HG02763 (cell line): ENCODE measurements at regions not wholly inside any gene's neighbourhood (a gene's known extent, or its start where the extent isn't known, plus 50 kb on each side); places are given as distances from the start of the nearest gene placed in this dataset.
"Not testable (repeated sequence)": the region's sequence is repeated elsewhere in the genome, so short reads cannot be mapped to it uniquely, and the experiment has no call there.

Experiments
- ATAC-seq: cut with Tn5 transposase; IDR thresholded peaks from one replicate; pipeline ENCODE4 v1.9.1; 2021; ENCODE audit warnings: mild to moderate bottlenecking, moderate library complexity; ENCODE audit not compliant: unreplicated experiment

DNA sequence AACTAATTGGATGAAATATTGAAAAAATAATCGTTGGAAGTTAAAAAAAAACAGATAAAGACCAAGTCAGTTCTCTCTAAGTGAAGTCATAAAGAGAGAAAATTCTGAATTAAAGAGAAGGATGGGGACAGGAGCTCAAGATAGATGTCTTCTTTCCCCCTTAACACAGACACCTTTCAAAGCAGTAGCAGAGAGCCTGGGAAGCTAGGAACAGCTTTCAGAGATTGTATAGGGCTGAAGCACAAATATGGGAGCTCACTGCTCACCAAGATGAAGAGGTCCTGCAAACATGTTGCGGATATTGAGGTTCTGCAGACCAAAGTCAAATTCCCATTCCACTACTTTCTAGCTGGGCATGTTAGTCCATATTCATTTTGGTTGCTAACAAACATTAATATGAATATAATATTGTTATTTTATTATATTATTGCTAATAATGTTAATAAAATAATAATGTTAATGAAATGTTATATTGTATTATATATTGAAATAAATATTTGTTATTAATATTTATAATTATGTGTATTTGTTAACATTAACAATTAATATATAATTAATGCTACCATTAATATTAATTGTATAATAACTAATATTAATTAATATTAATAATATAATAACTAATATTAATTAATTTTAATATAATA, 319.1 kb downstream of the OXSM start:
- ATAC-seq, result no peak

DNA sequence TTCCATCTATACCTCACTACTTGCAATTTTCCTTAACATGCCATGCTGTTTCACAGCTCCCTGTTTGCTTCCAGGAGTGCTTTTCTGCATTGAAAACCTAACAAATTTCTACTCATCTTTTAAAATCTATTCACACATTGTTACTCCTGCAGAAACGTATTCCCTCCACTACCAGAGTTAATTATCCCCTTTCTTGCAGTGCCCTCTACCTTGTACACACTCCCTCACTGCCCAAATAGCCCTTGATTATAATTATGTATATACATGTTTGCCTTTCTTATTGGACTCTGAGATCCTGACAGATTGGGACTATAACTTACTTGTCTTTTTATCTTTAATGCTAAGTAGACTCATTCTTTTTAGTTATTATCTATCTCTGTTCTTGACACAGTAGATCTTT, 325.0 kb downstream of the OXSM start:
- ATAC-seq, result no peak

DNA sequence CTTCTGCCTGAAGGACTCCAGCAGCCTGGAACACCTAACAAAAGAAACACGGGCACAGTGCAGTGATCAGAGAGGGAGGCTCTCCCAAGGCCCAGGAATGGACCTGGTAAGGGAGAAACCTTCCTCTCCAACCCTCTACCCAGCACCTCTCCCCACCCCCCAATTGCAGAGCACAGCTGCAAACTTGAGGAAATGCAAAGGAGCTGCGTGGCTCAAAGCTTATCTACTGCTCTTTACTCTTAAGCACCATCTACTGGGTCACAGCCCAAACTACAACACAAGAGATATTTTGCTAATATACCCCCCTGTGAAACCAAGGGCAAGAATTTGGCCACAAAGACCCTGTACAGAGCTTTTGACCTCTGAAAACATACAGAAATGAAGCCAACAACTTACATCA, 328.3 kb downstream of the OXSM start:
- ATAC-seq, result no peak

DNA sequence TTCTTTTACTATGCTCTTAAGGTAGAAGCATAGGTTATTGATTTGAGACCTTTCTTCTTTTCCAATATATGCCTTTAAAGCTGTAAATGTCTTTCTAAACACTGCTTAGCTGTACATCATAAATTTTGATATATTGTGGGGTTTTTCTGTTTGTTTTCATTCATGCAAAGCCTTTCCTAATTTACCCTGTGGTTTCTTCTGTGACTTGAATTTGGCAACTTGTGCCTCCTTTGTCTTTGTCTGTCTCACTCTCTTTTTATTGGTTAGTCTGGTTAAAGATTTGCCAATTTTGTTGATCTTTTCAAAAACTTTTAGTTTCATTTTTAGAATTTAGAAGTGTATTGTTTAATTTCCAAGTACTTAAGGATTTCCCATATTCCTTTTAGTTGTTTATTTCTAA, 343.1 kb downstream of the OXSM start:
- ATAC-seq, result no peak

DNA sequence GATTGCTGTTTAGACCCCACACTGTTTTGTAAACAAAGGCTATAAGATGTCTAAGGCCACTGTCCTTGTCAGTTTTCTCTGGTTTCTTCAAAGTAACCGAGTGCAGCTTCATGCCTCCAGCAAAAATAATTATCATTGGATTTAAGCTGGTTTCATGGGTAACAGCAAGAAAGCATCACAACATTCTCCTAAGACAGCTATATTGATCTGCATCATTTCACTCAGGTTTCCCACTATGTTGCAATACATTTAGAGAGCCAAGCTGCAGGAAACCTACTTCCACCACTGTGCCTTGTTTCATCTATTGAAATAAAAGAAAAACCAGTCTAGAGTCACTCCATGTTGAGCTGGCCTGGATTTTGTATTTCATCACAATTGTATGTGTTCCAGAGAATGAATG, 351.4 kb downstream of the OXSM start:
- ATAC-seq, result no peak

DNA sequence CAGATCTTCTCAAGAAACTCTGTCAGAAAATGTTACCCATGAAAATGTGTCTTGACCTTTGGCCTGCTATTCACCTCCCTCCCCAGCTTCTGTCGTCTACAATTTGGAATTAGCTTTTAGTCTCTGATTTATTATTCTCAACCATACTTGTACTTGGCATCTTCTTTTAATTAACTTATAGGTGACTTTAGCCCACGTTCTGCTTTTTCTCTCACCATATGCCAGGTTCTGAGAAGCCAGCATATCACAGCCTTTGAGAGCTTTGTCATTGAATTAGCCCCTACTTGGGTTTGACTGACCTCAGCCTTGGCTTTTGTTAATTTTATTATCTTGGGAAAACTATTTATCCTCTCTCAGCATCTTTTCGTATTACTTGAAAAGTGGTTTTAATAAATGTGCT, 355.9 kb downstream of the OXSM start:
- ATAC-seq, result no peak

DNA sequence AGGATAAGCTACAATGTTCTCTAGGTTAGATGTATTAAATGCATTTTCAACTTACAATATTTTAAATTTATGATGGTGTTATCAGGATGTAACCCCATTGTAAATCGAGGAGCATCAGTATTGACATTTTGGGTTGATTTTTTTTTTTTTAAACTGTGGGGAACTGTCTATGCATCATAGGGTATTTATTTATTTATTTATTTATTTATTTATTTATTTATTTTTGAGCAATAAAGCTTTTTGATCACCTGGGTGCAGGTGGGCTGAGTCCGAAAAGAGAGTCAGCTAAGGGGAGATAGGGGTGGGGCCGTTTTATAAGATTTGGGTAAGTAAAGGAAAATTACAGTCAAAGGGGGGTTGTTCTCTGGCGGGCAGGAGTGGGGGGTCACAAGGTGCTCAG, 367.5 kb downstream of the OXSM start:
- ATAC-seq, result not testable (repeated sequence)

DNA sequence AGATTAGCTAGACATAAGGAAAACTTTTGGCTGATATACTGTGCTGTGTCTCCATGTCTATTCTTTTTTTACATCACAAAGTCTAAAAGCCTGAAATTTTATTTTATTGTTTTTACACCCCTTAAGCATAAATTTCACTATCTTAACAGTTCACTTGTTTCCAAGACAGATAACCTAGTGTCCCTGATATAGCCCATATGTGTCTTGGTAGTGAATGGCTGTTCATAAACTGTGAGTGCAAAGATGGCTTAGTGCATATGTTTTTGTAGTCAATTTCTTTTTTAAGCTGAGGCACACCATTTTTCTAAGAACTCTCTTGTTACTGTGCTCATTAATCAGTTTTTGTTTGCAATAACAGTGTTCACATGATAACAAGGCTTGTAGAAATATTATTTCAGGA, 381.1 kb downstream of the OXSM start:
- no peak for ATAC-seq

DNA sequence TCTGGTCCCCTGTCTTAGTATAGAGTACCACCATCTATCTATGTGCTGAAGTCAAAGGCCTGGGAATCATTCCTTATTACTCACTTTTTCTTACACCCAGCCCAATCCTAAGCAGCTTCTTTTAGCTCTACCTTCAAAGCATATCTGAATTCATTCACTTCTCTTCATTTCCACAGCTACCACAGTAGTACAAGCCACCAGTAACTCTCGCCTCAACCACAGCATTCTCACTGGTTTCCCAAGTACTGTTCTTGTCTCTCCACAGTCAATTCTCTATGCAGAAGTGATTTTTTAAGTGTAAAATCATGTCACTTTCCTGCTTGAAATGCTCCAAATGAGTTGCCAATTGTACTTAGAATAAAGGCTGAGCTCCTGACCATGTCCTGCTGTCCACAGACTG, 401.7 kb downstream of the OXSM start:
- no peak for ATAC-seq

DNA sequence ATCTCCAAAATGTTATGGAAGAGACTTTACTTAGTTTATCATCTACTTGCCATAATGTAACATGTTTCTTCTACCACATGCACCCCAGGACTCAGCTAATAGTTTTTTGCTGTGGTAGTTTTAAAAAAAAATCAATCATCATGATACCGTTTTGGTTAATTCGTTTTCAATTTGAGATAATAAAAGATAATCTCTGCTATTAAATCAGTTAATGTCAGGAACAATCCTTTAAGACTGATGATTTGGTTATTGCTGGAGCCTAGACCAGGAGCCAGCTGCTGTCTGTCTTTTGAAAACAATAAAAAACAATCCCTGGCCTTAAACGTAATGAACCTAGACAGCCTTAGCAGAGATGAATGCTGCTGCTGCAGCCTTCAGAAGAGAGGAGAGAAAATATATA, 403.7 kb downstream of the OXSM start:
- ATAC-seq, result no peak

DNA sequence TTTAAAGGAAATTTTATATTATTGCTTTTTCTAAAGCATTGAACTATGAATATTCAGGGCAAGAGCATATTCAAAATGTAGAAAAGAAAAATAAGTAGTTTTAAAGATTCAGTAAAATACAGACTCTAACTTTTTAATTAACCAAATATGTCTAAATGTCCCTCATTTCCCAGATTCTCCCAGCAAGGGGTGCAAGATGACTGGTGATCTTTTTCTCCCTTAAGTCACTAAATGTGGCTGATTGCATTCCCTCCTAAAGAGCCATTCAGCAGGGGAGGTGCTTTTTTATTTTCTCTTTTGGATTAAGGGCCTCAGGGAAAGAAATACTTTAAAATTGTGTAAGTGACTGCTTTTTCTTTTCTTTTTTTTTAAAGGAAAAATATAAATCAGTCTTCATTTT, 406.9 kb downstream of the OXSM start:
- ATAC-seq, result no peak

DNA sequence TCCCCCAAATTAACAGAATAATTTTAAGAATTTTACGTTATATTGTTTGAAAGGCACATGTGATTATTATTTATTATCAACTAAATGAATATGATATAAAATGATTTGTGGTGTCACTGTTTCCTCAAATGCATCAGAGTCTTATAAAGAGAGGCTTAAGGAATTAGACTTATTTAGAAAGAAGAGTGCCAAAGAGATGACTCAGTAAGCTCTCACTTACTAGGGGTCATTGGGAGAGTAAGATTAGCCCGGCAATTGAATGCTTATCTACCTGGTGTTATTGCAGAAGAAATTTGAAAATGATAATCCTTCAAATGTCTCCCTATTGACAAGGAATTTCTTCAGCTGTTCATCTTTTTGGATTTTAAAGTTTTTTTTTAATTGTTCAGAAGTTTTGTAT, 408.7 kb downstream of the OXSM start:
- no peak for ATAC-seq

DNA sequence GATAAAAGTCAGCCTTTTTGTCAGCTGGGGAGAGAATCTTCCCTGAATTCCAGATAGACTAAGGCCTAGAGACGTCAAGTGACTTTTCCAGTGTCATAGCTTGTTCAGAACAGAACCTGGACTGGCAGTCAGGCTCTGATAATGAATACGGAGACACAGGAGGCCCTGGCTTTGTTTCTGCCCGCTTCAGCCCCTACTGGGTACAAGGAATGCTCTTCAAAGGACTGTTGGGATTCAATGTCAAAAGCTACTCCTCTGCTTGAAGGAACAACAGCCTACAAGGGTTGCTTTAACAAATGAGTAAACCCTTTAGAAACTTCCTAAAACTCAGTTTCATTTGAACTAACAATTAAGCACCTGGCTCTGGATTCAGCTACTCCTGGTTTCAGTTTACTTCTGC, 412.3 kb downstream of the OXSM start:
- no peak for ATAC-seq

DNA sequence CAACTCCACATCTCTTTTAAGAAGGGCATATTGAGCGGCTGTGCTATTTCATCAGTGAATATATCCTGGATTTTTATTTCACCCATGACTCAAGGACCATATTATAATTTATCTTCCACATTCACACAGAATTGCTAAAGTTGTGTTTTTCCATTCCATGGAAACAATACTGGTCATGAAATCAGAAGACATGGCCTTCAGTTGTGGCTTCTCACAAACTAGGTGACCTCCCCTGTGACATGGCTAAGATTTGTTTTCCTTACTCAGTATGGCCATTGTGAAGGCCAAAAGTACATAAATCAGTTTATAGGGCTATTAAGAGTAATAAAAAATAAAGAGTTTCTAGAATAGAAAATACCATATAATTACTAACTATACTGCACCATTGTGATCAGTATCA, 415.6 kb downstream of the OXSM start:
- ATAC-seq, result no peak

DNA sequence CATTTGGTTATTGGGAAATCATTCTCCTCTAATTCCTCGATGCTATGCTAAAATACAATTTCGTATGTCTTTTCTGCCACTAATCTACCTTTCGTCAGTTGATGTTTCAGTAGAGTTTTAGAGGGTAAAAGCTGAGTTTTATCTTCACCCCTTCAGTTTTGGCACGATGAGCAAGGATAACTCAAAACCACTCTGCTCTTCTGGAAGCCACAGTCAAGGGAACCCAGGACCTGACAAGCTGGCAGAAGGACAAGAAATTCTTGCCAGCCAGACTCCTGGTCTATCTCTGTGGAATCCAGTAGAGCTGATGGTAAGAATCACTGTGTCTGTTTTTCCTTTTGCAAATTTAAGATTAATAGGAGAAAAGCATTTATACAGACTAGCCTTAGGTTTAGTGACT, 414.4 kb upstream of the LRRC3B start:
- ATAC-seq, result no peak

DNA sequence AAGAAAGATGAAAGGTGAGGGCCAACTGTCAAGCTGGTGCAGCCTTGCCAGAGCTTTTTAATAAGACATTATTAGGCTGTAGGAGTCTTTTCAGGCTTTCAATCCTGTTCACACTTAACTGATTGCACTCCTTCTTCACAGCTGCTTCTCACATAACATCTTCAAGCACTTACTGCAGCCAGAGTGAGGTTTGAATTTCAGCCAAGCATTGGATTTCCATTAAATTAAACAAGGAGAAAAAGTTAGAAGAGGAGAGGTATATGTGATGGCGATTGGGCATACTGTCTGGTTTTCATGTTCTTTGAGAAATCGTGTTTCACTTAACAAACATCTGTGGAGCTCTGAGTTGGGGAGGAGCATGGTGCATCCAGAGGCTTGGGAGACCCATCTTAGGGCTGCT, 392.8 kb upstream of the LRRC3B start:
- no peak for ATAC-seq

DNA sequence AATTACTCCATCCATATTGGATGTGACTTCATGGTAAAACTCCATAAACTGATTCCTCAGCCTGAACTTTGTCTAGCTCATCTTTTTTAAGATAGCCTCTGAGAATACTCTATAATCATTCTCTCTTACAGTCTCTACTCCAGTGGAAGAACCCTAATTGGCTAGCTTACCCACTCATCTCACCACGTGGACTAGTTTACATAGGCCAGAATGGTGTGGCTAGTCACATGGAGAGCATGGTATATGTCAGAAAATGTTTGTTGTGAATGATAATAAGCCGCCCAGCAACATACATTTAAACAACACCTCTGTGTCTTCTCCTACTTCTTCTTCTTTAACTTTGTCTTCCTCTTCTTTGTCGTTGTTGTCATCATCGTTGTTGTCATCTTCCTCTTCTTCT, 389.2 kb upstream of the LRRC3B start:
- ATAC-seq, result no peak

DNA sequence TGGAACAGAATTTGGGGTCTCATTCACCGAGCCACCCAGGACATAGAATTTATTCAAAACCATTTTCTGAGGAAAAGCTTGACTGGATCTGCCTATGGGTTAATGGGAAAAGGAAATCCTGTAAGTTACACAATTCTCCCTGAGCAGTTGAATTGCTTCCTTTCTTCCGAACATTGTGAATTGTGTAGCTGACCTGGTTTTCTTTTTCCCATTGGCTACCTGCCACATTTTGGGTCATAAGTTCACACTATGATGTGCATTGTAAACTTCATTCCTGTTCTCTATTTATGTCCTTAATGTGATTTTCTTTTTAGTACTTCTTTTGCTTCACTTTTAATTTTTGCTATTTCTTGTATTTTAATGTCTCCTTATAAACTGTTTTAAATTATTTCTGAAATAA, 386.0 kb upstream of the LRRC3B start:
- ATAC-seq, result no peak

DNA sequence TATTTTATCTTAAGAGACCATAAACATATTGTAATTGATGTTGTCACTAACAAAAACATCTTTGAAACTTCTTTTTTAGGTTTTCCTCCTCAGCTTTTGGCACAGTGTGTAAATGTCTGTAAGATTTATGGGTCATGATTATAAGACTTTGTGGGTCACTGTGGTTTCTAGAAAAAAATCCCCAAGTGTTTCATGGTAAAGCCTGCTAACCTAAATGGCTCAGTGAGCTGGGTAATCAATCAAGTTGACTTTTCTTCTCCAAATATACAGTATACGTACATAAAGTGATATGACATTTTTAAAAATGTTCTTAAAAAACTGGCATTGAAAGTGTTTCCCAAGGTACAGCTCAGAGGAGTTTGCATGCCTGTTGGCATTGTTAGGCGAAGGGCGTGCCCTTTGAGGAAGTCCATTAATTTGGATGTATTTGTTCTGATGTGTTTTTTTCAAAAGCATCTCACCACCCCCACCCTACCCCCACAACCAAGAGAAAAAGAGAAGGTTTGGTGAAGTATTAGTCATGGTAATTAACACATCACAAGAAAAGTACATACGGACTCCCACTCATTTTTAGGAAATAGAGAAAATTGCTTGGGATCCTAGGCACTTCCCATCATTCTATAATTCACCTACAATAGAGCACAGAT, 385.4 kb upstream of the LRRC3B start:
- ATAC-seq, result no peak

DNA sequence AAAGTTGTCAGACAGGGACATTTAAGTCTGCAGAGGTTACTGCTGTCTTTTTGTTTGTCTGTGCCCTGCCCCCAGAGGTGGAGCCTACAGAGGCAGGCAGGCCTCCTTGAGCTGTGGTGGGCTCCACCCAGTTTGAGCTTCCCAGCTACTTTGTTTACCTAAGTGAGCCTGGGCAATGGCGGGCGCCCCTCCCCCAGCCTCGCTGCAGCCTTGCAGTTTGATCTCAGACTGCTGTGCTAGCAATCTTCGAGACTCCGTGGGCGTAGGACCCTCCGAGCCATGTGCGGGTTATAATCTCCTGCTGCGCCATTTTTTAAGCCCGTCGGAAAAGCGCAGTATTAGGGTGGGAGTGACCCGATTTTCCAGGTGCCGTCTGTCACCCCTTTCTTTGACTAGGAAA, 378.0 kb upstream of the LRRC3B start:
- not testable (repeated sequence) for ATAC-seq

DNA sequence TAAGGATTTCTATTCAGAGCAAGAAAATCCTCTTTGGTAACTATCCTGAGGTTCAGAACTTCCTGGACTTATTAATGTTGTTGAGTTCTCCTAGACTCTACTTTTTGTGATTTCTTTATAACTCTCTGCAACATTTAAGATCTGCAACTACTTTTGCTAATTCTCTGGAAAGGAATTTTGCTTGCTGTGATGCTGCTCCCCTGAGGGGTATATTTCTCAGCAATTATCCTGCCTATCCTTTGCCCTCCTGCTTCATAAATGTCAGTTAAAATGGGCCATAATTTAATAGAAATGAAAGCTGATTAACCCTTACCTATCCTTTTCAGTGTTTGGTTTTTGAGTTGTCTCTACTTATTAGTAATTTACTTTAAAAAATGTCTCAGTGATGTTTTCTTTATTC, 377.3 kb upstream of the LRRC3B start:
- ATAC-seq, result no peak

DNA sequence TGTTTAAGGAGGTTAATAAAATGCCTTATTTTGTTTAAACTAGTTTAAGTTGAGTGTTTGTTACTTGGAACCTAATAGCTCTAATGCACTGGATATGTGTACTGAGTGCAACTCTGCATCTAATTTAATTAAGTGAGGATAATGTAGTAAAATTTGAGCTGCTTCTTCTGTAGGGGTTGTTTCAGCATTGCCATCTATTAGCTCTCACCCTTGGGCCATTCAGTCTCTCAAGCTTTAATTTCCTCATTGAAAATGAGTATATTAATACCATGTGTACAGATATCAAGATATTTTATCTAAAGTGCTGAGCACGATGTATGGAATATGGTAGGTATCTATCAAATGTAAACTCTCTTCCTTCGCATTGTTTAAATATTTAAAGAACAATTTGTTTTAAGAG, 375.7 kb upstream of the LRRC3B start:
- no peak for ATAC-seq

DNA sequence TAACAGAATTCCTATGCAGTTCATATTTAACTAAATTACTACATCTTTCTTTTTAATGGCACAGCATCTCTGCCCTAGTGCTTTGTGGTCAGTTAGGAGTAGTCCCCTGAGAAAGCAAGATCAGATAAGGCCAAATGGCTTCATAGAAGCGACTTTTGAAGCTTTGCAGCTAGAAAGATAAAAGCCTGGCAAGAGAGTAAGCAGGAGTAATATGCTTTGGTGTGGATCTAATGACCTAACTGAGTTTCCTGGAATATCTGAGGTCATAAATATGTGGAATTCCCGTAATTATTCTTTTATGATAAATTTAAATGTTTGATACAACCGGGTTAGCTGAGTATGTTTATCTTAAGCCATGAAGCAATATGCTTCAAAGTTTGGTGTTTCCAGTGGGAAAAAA, 374.9 kb upstream of the LRRC3B start:
- no peak for ATAC-seq
